Esophagus muscularis mucosa (tissue), 4 donors: ENCODE measurements at regions not wholly inside any gene's neighbourhood (a gene's known extent, or its start where the extent isn't known, plus 50 kb on each side); places are given as distances from the start of the nearest gene placed in this dataset.

Experiments
- DNase-seq: peaks from one replicate; pipeline ENCODE4 v3.0.0-alpha.2; 2017; ENCODE audit errors: extremely low spot score
- H3K27ac ChIP-seq, 4 donors: fragments of 200-600 bp; sonication (generic); replicated peaks in 1 of 4; 1 replicate in 3 of 4; 2 replicates in 1 of 4; pipeline ENCODE4 v1.5.1; 2016 to 2019; ENCODE audit warnings: mild to moderate bottlenecking in 1 of 4
- H3K27me3 ChIP-seq, 4 donors: fragments of 200-600 bp; sonication (generic); one replicate each; pipeline versions ENCODE4 v1.5.1 to v1.6.0; 2016 to 2019
- H3K36me3 ChIP-seq, 4 donors: fragments of 200-600 bp; sonication (generic); one replicate each; pipeline ENCODE4 v1.5.1; 2016 to 2019
- H3K4me1 ChIP-seq, 4 donors: fragments of 200-600 bp; sonication (generic); one replicate each; pipeline ENCODE4 v1.5.1; 2016 to 2019
- H3K4me3 ChIP-seq, 4 donors: fragments of 200-600 bp; sonication (generic); 1 replicate in 2 of 4; 2 replicates in 2 of 4; pipeline ENCODE4 v1.5.1; 2016 to 2019; ENCODE audit warnings: mild to moderate bottlenecking in 4 of 4, moderate library complexity in 1 of 4
- H3K9me3 ChIP-seq, 4 donors: fragments of 200-600 bp; sonication (generic); 1 replicate in 3 of 4; 2 replicates in 1 of 4; pipeline ENCODE4 v1.5.1; 2016 to 2019
- EP300 ChIP-seq: sonication (generic); formaldehyde crosslinking; IDR thresholded peaks from one replicate; pipeline ENCODE4 v1.6.1; 2017; ENCODE audit warnings: antibody characterized with exemption
- POLR2A ChIP-seq: fragments of 450-650 bp; IDR thresholded peaks from one replicate; pipeline ENCODE4 v1.6.1; 2017; ENCODE audit warnings: antibody characterized with exemption, moderate library complexity, mild to moderate bottlenecking, low read depth
- POLR2AphosphoS5 ChIP-seq, 2 donors: sonication (generic); formaldehyde crosslinking; IDR thresholded peaks; one replicate each; pipeline ENCODE4 v1.6.1; 2017; ENCODE audit warnings: antibody characterized with exemption in 2 of 2
- WGBS: methylation state at CpG from one replicate; pipeline ENCODE4 v1.1.5; 2018; 5-methylcytosine and 5-hydroxymethylcytosine counted together
- intact Hi-C: fragments of 100-400 bp; cut with DNase I; formaldehyde crosslinking; loops from one replicate; pipeline ENCODE4 v1.15.1; 2023
- TF ChIP-seq, protein P1 (sequence below), 3 experiments: fragments of 200-600 bp in 2 of 3; fragments of 450-650 bp in 1 of 3; sonication (generic) in 2 of 3; IDR thresholded peaks; one replicate each; pipeline ENCODE4 v1.5.1; 2017 to 2019; ENCODE audit warnings: antibody characterized with exemption in 3 of 3, mild to moderate bottlenecking in 2 of 3, moderate library complexity in 1 of 3

DNA sequence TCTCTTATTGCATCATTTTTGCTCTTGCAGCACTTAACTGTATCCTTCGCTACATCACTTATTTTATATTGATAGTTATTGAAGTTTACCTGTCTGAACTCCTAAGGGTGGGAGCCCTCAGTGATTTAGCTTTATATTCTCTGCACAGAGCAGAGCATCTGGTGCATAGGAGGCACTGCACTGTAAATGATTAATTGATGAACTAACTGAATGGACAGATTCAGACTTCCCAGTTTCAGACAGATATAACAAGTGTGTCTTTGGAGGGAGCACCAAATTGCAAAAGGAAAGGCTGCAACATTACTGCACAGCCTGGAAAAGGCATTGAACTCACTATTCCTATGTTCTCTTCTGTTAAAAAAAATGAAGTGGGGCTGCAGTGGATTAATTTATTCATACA is 160.3 kb downstream of the EDN1 start:
- H3K4me1 ChIP-seq = no peaks in the 10 kb centered on the region
- peaks cover 0 to 13% (median 2%) of the 10 kb centered on the region in 4 donors for H3K9me3 ChIP-seq
- TF ChIP-seq POLR2A = no peak
- no peak for TF ChIP-seq EP300
- no peak for TF ChIP-seq POLR2AphosphoS5 (IDR thresholded peaks at IDR 0.05)
- TF ChIP-seq, protein P1, sequence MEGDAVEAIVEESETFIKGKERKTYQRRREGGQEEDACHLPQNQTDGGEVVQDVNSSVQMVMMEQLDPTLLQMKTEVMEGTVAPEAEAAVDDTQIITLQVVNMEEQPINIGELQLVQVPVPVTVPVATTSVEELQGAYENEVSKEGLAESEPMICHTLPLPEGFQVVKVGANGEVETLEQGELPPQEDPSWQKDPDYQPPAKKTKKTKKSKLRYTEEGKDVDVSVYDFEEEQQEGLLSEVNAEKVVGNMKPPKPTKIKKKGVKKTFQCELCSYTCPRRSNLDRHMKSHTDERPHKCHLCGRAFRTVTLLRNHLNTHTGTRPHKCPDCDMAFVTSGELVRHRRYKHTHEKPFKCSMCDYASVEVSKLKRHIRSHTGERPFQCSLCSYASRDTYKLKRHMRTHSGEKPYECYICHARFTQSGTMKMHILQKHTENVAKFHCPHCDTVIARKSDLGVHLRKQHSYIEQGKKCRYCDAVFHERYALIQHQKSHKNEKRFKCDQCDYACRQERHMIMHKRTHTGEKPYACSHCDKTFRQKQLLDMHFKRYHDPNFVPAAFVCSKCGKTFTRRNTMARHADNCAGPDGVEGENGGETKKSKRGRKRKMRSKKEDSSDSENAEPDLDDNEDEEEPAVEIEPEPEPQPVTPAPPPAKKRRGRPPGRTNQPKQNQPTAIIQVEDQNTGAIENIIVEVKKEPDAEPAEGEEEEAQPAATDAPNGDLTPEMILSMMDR (IDR thresholded peaks at IDR 0.05) = no peak
- 83% methylated on average over 1 of the region's 1 CpG for WGBS
- no peaks in the 10 kb centered on the region for H3K27me3 ChIP-seq
- no peak overlapping the region for H3K4me3 ChIP-seq
- no peak overlapping the region for H3K27ac ChIP-seq
- intact Hi-C loops = no loop called here
- H3K36me3 ChIP-seq = no peaks in the 10 kb centered on the region
- no peak for DNase-seq

DNA sequence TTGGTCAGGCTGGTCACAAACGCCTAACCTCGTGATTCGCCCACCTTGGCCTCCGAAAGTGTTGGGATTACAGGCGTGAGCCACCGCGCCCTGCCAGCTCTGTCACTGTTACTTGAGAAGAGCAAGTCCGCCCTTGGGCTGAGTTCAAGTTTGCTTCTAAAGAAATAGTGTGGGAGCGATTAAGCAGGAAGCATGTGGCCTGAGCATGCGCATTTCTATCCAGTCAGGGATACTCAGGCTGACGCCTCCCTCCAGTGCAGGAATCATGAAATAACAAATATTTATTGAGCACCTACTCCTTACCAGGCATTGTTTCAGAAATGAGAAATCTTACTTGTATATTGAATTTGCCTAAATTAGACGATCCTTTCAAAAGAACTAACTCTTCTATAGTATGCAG is 166.2 kb downstream of the EDN1 start:
- no peak overlapping the region for H3K27ac ChIP-seq
- H3K4me3 ChIP-seq = no peak overlapping the region
- H3K27me3 ChIP-seq = no peaks in the 10 kb centered on the region
- intact Hi-C loops = no loop called here
- no peaks in the 10 kb centered on the region for H3K4me1 ChIP-seq
- no peak for DNase-seq
- H3K36me3 ChIP-seq = no peaks in the 10 kb centered on the region
- H3K9me3 ChIP-seq = peaks cover 0 to 13% (median 2%) of the 10 kb centered on the region in 4 donors
- 96% methylated on average over 6 of the region's 12 CpGs for WGBS
- TF ChIP-seq POLR2AphosphoS5 (IDR thresholded peaks at IDR 0.05) (no peak), POLR2A (no peak), EP300 (no peak)
- TF ChIP-seq, protein P1 (IDR thresholded peaks at IDR 0.05) = no peak

DNA sequence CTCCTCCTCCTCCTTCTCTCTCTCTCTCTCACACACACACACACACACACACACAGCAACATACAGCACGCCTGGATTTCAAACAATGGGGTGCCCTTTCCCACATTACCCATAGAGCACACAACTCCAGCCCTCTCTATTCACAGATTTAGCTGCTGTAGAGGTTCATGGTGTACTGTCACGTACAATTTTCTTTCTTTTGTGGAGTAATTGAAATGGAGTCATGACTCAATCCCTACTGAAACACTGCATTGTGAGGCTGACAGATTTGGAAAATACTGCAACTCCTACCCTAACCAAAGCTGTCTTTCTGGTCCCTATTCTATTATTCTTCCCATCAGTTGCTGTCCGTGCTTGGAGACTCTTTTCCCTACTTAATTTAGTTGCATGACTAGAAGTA is 166.9 kb downstream of the EDN1 start:
- H3K27me3 ChIP-seq = no peaks in the 10 kb centered on the region
- no peaks in the 10 kb centered on the region for H3K4me1 ChIP-seq
- TF ChIP-seq, protein P1 (IDR thresholded peaks at IDR 0.05) = no peak
- TF ChIP-seq POLR2AphosphoS5 (IDR thresholded peaks at IDR 0.05) (no peak), POLR2A (no peak), EP300 (no peak)
- peaks cover 0 to 13% (median 2%) of the 10 kb centered on the region in 4 donors for H3K9me3 ChIP-seq
- intact Hi-C loops = no loop called here
- H3K4me3 ChIP-seq = no peak overlapping the region
- DNase-seq = no peak
- 80% methylated on average over 3 of the region's 3 CpGs for WGBS
- H3K27ac ChIP-seq = no peak overlapping the region
- H3K36me3 ChIP-seq = no peaks in the 10 kb centered on the region

DNA sequence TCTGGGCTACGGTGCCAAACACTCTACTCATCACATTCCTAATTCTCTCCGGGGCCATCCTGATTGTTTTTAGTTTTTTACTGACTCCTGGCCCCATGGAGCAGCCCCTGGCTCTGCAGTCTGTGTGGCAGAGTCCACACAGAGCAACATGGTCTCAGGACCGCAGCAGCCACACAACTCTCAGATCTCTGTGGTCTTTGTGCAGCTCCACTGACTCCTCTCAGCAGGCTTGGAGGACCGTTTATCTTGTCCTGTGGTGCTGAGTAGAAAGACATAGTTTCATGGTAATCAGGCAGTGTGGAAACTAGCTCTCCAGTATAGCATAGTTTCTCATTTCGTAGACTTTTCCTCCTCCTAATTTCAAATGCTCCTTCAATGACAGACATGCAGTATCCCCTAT is 168.4 kb downstream of the EDN1 start:
- TF ChIP-seq, protein P1 (IDR thresholded peaks at IDR 0.05) = no peak
- TF ChIP-seq EP300 = no peak
- no peak for TF ChIP-seq POLR2A
- no peak for TF ChIP-seq POLR2AphosphoS5 (IDR thresholded peaks at IDR 0.05)
- intact Hi-C loops = no loop called here
- Histone ChIP-seq H3K27ac (no peak overlapping the region), H3K27me3 (no peaks in the 10 kb centered on the region), H3K9me3 (peaks cover 0 to 8% (median 2%) of the 10 kb centered on the region in 4 donors), H3K4me3 (no peak overlapping the region), H3K36me3 (no peaks in the 10 kb centered on the region), H3K4me1 (no peaks in the 10 kb centered on the region)
- DNase-seq = no peak
- 74% methylated on average over 5 of the region's 5 CpGs for WGBS

DNA sequence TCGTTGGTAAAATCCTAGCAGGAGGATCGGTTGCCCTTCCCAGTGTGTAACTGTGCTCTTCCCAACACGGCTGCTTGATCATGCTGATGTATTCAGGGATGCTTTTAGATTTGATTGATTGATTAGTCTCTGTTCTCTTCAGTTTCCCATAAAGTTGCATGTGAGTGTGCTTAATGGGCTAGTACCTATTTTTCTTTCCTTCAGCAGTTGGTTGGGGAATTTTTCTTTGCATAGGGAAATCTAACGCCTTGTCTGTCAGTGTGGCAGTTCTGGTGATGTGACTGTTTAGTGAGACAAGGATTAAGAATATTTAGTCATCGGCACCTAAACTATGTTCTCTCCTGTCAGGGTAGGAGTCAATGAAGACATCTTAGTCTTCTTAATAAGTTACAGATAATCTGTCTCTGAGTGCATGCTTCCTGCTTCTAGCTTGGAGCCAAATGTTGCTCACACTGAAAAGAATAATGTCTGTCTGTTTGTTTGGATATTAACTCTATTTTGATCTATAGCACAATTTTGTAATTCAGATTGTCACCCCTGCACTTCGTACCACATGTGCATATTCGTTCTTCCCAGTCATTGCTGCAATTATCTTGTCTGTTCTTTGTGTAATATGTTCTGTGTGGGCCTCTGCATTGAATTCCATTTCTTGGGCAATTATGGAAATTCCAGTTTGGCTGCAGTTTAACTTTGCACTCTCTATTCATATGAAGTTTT is 169.9 kb downstream of the EDN1 start:
- TF ChIP-seq POLR2A = no peak
- TF ChIP-seq, protein P1 (IDR thresholded peaks at IDR 0.05) = no peak
- TF ChIP-seq EP300 = no peak
- no peak for TF ChIP-seq POLR2AphosphoS5 (IDR thresholded peaks at IDR 0.05)
- WGBS = 78% methylated on average over 7 of the region's 7 CpGs
- Histone ChIP-seq H3K36me3 (no peaks in the 10 kb centered on the region), H3K27me3 (no peaks in the 10 kb centered on the region), H3K4me3 (no peak overlapping the region), H3K9me3 (no peaks in the 10 kb centered on the region), H3K27ac (no peak overlapping the region), H3K4me1 (no peaks in the 10 kb centered on the region)
- intact Hi-C loops = no loop called here
- DNase-seq = no peak
